ENCODE measurements at regions not wholly inside any gene's neighbourhood (a gene's known extent, or its start where the extent isn't known, plus 50 kb on each side); places are given as distances from the start of the nearest gene placed in this dataset.
A peak's percentile ranks its signal among the peaks of the same experiment; 100 is the strongest.

- DNase-seq: no peak
Observed at GRCh38 chr7:140239653-140239935, 62.8 kb upstream of the KDM7A start.

GRCh38 chr7:140238778-140239652 is 62.2 kb upstream of the KDM7A start:
- no peak for DNase-seq

- DNase-seq: no peak
Observed at GRCh38 chr7:140237390-140237789, 60.6 kb upstream of the KDM7A start.

GRCh38 chr7:140236626-140237025 is 59.8 kb upstream of the KDM7A start:
- no peak for DNase-seq

GRCh38 chr7:140235114-140235513 is 58.3 kb upstream of the KDM7A start:
- no peak for DNase-seq

- DNase-seq: no peak
Observed at GRCh38 chr7:140232957-140233917, 56.5 kb upstream of the KDM7A start.

GRCh38 chr7:140231771-140232491 is 55.1 kb upstream of the KDM7A start:
- DNase-seq: peak in 1 of 2 experiments; percentile 29

GRCh38 chr7:140230861-140231770 is 54.3 kb upstream of the KDM7A start:
- DNase-seq: peak; percentile 70

GRCh38 chr7:140230516-140230860 is 53.7 kb upstream of the KDM7A start:
- peak; percentile 70 to 74 for DNase-seq

GRCh38 chr7:140229591-140230515 is 53.1 kb upstream of the KDM7A start:
- DNase-seq: peak; percentile 52 to 54

GRCh38 chr7:140229101-140229525 is 52.3 kb upstream of the KDM7A start:
- DNase-seq: no peak

Measured in activated CD4-positive, alpha-beta T cell treated with anti-CD3 and anti-CD28 coated beads, Interleukin-2, amount 50 U/mL, for 4 hours (primary cell).